Right forelimb (tissue), 1 donor: ENCODE measurements at regions not wholly inside any gene's neighbourhood (a gene's known extent, or its start where the extent isn't known, plus 50 kb on each side); places are given as distances from the start of the nearest gene placed in this dataset.
"Not testable (repeated sequence)": the region's sequence is repeated elsewhere in the genome, so short reads cannot be mapped to it uniquely, and the experiment has no call there.

Source experiments
- DNase-seq: peaks from one replicate; pipeline ENCODE4 v3.0.0-alpha.2; 2018

GRCh38 chr21:10367586-10367985 lies 153.8 kb upstream of the TPTE start:
- peak; percentile 13 for DNase-seq

GRCh38 chr21:10368323-10368798 lies 153.0 kb upstream of the TPTE start:
- DNase-seq: peak; percentile 45

- DNase-seq: not testable (repeated sequence)
These were observed 152.1 kb upstream of the TPTE start for GRCh38 chr21:10369289-10369688.

- peak; percentile 13 for DNase-seq
These were observed 143.6 kb upstream of the TPTE start for GRCh38 chr21:10377758-10378157.

GRCh38 chr21:10379816-10380215 lies 141.6 kb upstream of the TPTE start:
- DNase-seq: peak; percentile 9

GRCh38 chr21:10381687-10382060 lies 139.7 kb upstream of the TPTE start:
- peak; percentile 18 for DNase-seq

GRCh38 chr21:10382135-10382534 lies 139.2 kb upstream of the TPTE start:
- peak; percentile 24 for DNase-seq

GRCh38 chr21:10382580-10382979 lies 138.8 kb upstream of the TPTE start:
- DNase-seq: peak; percentile 19

GRCh38 chr21:10383571-10383970 lies 137.8 kb upstream of the TPTE start:
- not testable (repeated sequence) for DNase-seq

- peak; percentile 17 for DNase-seq
These were observed 137.0 kb upstream of the TPTE start for GRCh38 chr21:10384304-10384861.

GRCh38 chr21:10385202-10385601 lies 136.2 kb upstream of the TPTE start:
- not testable (repeated sequence) for DNase-seq

- DNase-seq: not testable (repeated sequence)
These were observed 135.4 kb upstream of the TPTE start for GRCh38 chr21:10385898-10386527.

GRCh38 chr21:10387692-10388450 lies 133.5 kb upstream of the TPTE start:
- DNase-seq: peak; percentile 2

- peak; percentile 21 for DNase-seq
These were observed 132.8 kb upstream of the TPTE start for GRCh38 chr21:10388625-10389024.

- DNase-seq: not testable (repeated sequence)
These were observed 129.1 kb upstream of the TPTE start for GRCh38 chr21:10392301-10392700.

- DNase-seq: not testable (repeated sequence)
These were observed 125.4 kb upstream of the TPTE start for GRCh38 chr21:10395963-10396362.

- peak; percentile 17 for DNase-seq
These were observed 123.9 kb upstream of the TPTE start for GRCh38 chr21:10397495-10397915.

GRCh38 chr21:10398692-10399489 lies 122.5 kb upstream of the TPTE start:
- DNase-seq: not testable (repeated sequence)

GRCh38 chr21:10400622-10401361 lies 120.6 kb upstream of the TPTE start:
- DNase-seq: not testable (repeated sequence)

- not testable (repeated sequence) for DNase-seq
These were observed 118.9 kb upstream of the TPTE start for GRCh38 chr21:10402461-10402860.

- not testable (repeated sequence) for DNase-seq
These were observed 116.1 kb upstream of the TPTE start for GRCh38 chr21:10405331-10405730.

- DNase-seq: not testable (repeated sequence)
These were observed 111.6 kb upstream of the TPTE start for GRCh38 chr21:10409786-10410185.
